HCT116 (cell line): ENCODE measurements at regions not wholly inside any gene's neighbourhood (a gene's known extent, or its start where the extent isn't known, plus 50 kb on each side); places are given as distances from the start of the nearest gene placed in this dataset.

Source experiments
- CTCF ChIP-seq, 3 experiments: fragments of 200-600 bp in 1 of 3; sonication (generic) in 1 of 3; IDR thresholded peaks in 2 of 3; conservative IDR thresholded peaks in 1 of 3; 2 replicates each; pipeline ENCODE4 v1.5.1; 2012 to 2017; ENCODE audit warnings: low read depth in 2 of 3, low read length in 2 of 3, antibody characterized with exemption in 1 of 3, borderline replicate concordance in 1 of 3, control low read depth in 1 of 3, mild to moderate bottlenecking in 1 of 3, mixed read lengths in 1 of 3, mixed run types in 1 of 3, moderate library complexity in 1 of 3; ENCODE audit not compliant: insufficient read depth in 1 of 3
- EZH2 ChIP-seq: fragments of 200-600 bp; sonication (generic); IDR thresholded peaks from 2 replicates; pipeline ENCODE4 v1.6.1; 2017; ENCODE audit warnings: antibody characterized with exemption, mixed run types
- EZH2phosphoT487 ChIP-seq: fragments of 200-600 bp; IDR thresholded peaks from 2 replicates; pipeline ENCODE4 v1.6.1; 2018; ENCODE audit warnings: antibody characterized with exemption, borderline replicate concordance
- ZBTB33 ChIP-seq: IDR thresholded peaks from 2 replicates; pipeline ENCODE4 v1.6.1; 2011; ENCODE audit warnings: mild to moderate bottlenecking, low read length, moderate library complexity; ENCODE audit not compliant: insufficient replicate concordance; ENCODE audit errors: extremely low read depth
- TF ChIP-seq, protein P1 (sequence below): IDR thresholded peaks from 2 replicates; pipeline ENCODE4 v1.6.1; 2012; ENCODE audit warnings: low read depth

DNA sequence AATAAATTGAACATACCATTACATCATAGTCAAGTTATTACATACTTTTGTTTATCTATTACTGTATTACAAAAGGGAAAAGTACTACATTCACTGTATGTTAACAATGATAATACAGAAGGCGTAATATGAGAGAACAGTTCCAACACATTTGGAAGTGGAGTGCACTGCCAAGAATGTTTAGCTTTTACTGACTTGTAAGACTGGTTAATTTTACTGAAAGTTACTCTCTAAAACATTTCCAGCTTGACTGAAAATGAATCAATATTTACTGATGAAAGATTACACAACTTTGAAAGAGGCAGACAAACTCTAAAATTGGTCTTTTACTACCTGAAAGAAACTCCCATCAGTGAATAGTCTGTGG, 728.5 kb downstream of the FSCB start:
- TF ChIP-seq CTCF (IDR thresholded peaks at IDR 0.05 in 2 of 3, conservative IDR thresholded peaks at IDR 0.05 in 1 of 3; ENCODE audit: borderline replicate concordance in 1 of 3, insufficient read depth in 1 of 3, low read depth in 2 of 3, low read length in 2 of 3) (no peak), EZH2phosphoT487 (no peak), EZH2 (no peak), ZBTB33 (no peak)
- TF ChIP-seq, protein P1, sequence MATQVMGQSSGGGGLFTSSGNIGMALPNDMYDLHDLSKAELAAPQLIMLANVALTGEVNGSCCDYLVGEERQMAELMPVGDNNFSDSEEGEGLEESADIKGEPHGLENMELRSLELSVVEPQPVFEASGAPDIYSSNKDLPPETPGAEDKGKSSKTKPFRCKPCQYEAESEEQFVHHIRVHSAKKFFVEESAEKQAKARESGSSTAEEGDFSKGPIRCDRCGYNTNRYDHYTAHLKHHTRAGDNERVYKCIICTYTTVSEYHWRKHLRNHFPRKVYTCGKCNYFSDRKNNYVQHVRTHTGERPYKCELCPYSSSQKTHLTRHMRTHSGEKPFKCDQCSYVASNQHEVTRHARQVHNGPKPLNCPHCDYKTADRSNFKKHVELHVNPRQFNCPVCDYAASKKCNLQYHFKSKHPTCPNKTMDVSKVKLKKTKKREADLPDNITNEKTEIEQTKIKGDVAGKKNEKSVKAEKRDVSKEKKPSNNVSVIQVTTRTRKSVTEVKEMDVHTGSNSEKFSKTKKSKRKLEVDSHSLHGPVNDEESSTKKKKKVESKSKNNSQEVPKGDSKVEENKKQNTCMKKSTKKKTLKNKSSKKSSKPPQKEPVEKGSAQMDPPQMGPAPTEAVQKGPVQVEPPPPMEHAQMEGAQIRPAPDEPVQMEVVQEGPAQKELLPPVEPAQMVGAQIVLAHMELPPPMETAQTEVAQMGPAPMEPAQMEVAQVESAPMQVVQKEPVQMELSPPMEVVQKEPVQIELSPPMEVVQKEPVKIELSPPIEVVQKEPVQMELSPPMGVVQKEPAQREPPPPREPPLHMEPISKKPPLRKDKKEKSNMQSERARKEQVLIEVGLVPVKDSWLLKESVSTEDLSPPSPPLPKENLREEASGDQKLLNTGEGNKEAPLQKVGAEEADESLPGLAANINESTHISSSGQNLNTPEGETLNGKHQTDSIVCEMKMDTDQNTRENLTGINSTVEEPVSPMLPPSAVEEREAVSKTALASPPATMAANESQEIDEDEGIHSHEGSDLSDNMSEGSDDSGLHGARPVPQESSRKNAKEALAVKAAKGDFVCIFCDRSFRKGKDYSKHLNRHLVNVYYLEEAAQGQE, result no peak
